ENCODE measurements at regions not wholly inside any gene's neighbourhood (a gene's known extent, or its start where the extent isn't known, plus 50 kb on each side); places are given as distances from the start of the nearest gene placed in this dataset.
"Not testable (repeated sequence)": the region's sequence is repeated elsewhere in the genome, so short reads cannot be mapped to it uniquely, and the experiment has no call there.

DNA sequence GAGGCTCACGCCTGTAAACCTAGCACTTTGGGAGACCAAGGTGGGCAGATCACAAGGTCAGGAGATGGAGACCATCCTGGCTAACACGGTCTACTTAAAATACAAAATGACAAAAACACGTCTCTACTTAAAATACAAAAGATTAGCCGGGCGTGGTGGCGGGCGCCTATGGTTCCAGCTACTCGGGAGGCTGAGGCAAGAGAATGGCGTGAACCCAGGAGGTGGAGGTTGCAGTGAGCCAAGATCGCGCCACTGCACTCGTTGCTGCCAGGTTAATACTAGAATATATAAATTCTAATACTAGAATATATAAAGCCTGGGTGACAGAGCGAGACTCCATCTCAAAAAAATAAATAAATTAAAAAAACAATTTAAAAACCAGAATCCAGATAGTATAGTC lies 588.7 kb upstream of the CDH7 start:
- not testable (repeated sequence) for DNase-seq (ENCODE audit: low spot score)

- DNase-seq (ENCODE audit: low spot score): no peak
These were observed 604.3 kb upstream of the CDH7 start for GRCh38 chr18:65146482-65147021.

DNA sequence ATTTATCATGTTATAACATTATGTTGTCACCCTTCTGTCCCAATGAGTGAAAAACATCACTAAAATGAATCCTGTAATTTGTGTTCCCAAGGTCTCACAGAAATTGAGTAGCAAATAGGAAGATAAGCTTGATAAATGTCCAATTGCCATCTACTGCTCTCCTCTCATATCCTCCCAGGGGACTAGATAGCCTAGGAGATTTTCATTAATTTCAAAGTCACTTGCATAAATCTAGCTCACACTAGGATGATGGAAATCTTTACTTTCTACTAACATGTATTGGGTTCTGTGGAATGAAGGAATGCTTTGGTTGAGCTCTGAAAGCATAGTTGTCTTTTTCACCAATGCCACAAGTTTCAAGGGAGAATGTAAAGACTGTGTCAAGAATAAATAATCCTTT lies 605.5 kb upstream of the CDH7 start:
- DNase-seq (ENCODE audit: low spot score): no peak

- DNase-seq (ENCODE audit: low spot score): no peak
These were observed 617.2 kb upstream of the CDH7 start for GRCh38 chr18:65133610-65134009.

GRCh38 chr18:65124633-65125032 lies 626.2 kb upstream of the CDH7 start:
- DNase-seq (ENCODE audit: low spot score): no peak

DNA sequence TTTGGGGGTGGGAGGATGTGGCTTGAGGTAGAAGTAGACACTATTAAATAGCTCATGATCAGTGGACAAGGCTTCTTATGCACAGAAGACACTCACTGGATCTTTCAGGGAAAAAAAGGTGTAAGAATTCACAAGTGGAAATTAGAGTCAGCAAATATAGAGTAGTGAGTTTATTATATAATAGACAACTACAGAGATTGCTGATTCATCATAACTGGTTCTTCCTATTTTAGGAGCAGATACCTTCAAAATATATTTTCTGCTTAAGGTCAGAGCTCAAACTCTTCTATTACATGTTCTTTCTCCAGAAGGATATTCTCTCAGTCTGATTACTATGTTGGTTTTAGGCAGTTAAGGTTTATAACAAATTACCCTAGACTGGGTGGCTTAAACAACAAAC lies 646.9 kb upstream of the CDH7 start:
- DNase-seq (ENCODE audit: low spot score): no peak

DNA sequence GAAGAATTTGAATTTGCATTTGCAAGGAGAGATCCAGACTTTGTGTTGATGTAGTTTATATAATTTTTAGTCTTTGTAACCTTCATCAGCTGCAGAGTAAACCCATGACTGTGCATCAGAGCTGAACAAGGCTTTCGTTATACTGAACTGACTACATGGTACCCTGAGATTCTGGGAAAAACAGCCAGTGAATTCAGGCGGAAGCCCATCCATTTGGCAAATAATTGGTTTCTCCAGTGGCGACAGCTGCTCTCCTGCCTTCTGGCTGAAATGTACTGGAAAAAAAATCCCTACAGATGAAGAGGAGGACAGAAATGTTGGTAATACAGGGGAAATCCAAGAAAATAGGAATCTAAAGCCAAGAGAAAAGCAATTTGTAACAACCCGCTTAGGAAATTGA lies 657.5 kb upstream of the CDH7 start:
- no peak for DNase-seq (ENCODE audit: low spot score)

GRCh38 chr18:65091744-65092329 lies 659.0 kb upstream of the CDH7 start:
- DNase-seq (ENCODE audit: low spot score): peak; percentile 25

DNA sequence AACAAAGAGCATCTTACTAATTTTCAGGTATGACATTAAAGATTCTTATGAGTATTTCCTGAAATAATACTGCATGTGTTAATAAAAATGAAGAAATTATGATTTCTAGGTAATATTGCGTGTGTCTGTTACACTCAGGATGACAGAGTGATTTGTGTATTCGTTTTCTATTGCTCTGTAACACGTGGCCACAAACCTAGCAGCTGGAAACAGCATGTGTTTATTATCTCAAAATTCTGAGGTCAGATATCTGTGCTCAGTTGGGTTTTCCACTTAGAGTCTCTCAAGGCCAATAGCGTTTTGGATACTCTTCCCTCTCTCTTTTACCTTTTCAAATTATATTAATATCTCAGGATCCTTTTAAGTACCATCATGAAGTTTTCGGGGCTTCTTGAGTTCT lies 667.9 kb upstream of the CDH7 start:
- no peak for DNase-seq (ENCODE audit: low spot score)

DNA sequence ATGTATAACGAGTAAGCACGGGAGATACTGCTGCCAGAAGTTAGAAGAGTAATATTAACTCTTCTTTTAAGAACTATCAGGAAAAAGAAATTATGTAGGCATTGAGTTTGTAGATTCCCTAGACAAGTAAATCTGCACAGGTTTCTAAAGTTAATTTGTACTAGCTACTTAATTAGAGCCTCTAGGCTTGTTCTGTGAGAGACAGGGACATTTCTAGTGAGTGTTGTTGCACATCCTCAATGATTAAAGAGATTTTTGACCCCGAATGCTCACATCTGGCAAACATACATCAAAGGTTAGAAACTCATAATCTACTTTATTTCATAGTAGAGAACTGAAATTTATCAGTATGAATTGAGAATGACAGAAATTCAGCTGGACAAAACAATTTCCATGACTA lies 669.0 kb upstream of the CDH7 start:
- no peak for DNase-seq (ENCODE audit: low spot score)

GRCh38 chr18:65073060-65073550 lies 677.7 kb upstream of the CDH7 start:
- DNase-seq (ENCODE audit: low spot score): no peak

DNA sequence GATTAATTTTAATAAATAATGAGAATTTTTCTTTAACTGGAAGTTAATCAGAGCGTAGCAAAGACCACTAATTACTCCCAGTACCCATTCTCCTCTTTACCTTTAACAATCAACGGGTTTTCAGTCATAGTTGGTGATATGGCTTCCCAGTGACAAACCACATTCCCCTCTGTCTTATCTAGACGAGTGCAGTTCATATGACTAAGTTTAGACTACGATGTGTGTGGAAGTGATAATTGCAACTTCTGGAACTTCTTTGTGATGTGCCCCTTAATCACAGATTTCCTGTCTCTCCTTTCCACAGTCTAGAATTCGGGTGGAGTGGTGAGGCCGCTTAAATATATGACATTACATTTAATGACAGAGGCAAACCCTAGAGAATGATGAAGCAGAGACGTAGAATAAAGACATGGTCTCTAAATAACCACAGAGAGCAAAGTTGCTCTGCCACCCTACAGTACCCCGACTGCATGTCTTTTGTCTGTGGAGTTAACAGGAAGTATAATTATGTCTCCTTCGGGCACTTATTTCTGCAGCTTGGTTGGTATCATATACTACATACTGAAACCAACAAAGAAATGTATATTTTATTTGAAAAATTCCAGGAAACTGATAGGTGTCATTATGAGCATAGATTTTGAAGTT lies 693.3 kb upstream of the CDH7 start:
- no peak for DNase-seq (ENCODE audit: low spot score)

DNA sequence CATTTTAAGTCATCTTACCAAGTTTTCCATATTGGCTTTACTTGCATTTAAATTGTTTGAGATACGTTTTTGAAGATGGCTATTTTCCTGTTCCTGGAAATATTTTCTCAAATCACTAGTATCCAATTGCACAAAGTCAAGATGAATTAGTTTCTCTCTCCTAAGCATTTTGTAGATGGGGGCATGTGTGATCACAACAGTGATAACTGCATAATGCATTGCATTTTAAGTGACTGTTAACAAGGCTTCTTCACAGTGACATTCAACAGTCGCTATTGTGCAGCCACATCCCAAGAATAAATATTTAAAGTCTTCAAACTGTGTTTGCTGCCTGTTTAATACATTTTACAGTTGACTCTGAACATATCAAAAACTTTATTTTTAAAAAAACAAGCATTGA lies 694.2 kb upstream of the CDH7 start:
- no peak for DNase-seq (ENCODE audit: low spot score)

DNA sequence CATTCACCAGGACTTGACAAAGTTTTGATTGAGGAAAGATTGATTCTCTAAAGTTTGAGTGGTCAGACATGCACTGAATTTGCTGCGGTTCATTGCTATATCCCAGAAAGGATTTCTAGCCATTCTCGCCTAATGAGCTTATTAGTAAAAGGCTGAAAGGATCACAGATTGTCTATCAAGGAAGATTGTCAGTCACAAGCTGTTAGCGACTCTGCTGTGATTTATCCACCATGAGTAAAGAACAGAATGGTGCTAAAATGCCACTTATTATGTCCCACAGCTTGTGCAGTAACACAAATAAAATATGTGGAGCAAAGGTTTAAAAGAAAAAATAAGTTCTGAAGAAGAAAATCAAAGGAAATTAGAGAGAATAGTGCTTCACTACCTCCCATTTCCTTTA lies 701.2 kb upstream of the CDH7 start:
- no peak for DNase-seq (ENCODE audit: low spot score)

GRCh38 chr18:65039578-65039977 lies 711.2 kb upstream of the CDH7 start:
- DNase-seq (ENCODE audit: low spot score): no peak

DNA sequence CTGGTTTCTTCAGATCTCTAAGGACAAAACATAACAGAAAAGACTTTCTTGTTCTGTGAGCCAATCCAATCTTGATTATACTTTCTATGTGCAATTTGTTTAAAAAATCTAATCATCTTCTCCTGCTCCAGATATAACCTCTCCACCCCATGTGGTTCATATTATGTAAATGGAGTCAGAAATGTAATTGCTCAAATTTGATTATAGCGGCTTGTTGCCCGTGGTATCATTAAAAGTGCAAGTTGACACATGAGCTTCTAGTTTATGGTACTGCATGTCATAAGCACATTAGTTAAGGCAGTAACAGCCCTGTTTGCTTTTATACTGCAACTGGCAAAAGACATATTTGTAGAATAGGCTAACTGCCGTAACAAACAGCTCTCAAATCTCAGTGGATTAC lies 715.1 kb upstream of the CDH7 start:
- DNase-seq (ENCODE audit: low spot score): no peak

DNA sequence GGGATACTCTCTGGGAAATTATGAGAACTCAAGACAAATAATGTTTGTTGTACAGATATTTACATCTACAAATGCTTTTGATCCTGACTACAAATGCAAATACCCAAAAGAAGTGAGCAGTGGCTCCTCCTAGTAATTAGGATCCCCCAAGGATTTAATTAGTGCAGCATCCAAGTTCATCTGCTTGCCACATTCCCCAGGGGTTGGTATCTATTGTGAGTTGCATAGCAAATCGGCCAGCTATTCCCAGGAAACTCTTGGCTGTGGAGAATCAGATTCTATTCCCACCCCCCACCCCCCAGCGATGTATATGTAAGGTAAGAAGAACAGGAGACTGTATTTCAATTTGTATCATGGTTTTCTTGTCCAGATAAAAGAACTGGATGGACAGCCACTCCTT lies 725.1 kb upstream of the CDH7 start:
- DNase-seq (ENCODE audit: low spot score): no peak

- DNase-seq (ENCODE audit: low spot score): no peak
These were observed 729.8 kb upstream of the CDH7 start for GRCh38 chr18:65021021-65021420.

DNA sequence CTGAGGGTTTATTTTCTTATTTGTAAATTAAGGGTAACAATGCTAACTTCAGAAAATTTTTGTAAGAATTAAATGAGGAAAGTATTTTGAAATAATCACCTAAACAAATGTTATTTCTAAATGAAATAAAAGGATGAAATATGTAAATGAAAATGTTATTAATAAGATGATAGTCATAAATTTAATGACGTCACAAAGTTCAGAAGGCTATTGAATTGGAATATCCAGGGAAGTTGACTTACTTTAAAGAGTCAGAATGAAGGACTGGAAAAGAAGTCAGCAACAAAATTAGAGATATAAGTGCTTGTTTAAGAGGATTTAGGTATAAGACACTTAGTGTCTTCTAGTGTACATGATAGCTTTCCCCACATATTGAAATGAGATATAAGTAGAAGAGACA lies 732.6 kb upstream of the CDH7 start:
- no peak for DNase-seq (ENCODE audit: low spot score)

DNA sequence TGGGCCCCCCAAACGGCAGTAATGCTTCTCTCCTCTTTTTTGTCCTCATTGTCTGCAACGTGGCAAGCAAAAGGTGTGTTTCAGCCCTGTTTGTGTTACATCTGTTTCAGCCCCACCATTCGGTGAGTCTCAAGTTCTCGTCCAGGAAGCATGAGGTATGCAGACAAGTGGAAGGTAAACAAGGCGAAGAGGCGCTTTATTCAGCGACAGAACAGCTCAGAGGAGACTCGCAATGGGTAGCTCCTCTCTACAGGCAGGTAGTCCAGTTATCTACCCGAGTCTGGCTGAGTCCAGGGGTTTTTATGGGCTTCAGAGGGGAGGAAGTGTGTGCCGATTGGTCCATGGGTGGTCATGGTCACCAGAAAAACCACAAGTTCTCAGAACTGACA lies 733.4 kb upstream of the CDH7 start:
- no peak for DNase-seq (ENCODE audit: low spot score)

DNA sequence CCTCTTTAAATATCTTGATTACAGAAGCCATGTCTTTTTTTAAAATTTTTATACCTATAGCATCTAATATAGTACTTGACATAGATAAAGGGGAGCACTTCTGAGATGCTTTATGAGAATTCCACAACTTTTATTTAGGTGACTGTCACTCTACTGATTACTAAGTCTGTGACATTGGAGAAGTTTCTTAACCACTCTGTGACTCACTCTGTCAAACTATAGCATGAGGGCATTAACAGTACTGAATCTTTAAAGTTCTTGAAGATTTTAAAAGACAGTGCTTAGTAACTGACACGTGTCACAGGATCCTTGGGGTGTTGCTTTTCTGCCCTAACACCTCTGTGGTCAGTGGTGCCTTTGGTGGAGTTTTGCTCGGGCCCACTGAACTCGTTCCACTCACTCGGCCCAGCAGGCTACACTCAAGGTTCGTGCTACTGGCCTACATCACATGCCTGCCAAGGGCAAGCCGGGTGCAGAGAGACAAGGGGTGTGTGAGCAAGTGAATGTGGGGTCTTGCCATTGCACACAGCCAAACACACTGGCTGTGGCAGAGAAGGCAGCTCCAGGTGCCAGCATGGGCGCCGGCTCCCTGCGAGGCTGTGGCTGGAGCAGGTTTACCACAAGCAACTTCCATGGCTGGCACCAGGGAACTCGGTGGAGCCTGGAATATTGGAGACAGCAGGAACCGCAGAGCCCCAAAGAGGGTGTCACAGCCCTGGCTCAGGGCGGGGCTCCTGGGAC lies 734.0 kb upstream of the CDH7 start:
- DNase-seq (ENCODE audit: low spot score): no peak

DNA sequence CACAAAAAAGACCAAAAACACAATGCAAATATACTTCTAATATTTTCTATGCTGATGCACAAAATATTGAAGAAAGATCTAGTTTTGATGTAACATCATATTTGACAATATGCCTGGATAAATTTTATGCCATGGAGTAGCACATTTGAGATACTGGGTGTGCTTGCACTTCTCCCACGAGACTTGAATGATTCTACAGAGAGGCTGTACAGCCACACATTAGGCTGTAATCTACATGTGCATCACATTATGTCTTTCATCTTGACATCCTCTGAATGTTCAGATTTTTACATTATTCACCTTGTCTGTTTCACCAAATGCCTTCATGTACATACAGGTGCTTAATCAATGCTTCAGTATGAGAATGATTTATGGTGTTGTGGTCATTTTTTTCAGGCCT lies 756.4 kb upstream of the CDH7 start:
- no peak for DNase-seq (ENCODE audit: low spot score)

DNA sequence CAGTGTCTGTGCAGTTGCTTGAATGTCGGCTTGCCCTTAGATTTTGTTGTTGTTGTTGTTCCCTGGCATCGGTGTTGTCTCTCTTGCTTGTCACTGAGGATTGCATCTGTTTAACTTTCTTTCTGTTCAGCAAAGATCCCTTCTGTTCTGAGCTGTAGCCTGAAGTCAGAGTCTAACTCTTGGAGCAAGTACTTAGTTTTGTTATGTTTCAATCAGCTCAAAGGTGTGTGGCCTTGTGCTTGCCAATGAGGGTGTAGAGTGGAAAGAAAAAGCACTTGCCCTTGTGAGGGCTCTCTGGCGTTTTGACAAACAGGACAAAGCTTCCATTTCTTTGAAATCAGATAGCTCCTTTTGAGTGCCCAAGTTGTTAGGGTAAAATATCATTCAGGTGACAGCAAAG lies 757.1 kb upstream of the CDH7 start:
- DNase-seq (ENCODE audit: low spot score): no peak
